ENCODE measurements at regions not wholly inside any gene's neighbourhood (a gene's known extent, or its start where the extent isn't known, plus 50 kb on each side); places are given as distances from the start of the nearest gene placed in this dataset.
A peak's percentile ranks its signal among the peaks of the same experiment; 100 is the strongest.

GRCh38 chr2:134144651-134145050 lies 109.2 kb upstream of the MGAT5 start:
- FAIRE-seq, result no peak

GRCh38 chr2:134145519-134145918 lies 108.4 kb upstream of the MGAT5 start:
- TF ChIP-seq CTCF (IDR thresholded peaks at IDR 0.05; ENCODE audit: insufficient read depth, low read length, severe bottlenecking), result no peak
- no peaks in the 10 kb centered on the region for H3K27me3 ChIP-seq (ENCODE audit: control insufficient read depth, insufficient read depth, low read length)
- H3K36me3 ChIP-seq (ENCODE audit: control insufficient read depth, insufficient read depth, low read length), result no peaks in the 10 kb centered on the region
- no peak for DNase-seq (ENCODE audit: low read depth)
- no peak for FAIRE-seq
- no peak overlapping the region for H3K4me3 ChIP-seq (ENCODE audit: low read depth, low read length)

More at GRCh38 chr2:134144651-134145050, 109.2 kb upstream of the MGAT5 start:
- no peak for DNase-seq (ENCODE audit: low read depth)
- TF ChIP-seq CTCF (IDR thresholded peaks at IDR 0.05; ENCODE audit: insufficient read depth, low read length, severe bottlenecking), result no peak
- Histone ChIP-seq H3K4me3 (ENCODE audit: low read depth, low read length) (no peak overlapping the region), H3K27me3 (ENCODE audit: control insufficient read depth, insufficient read depth, low read length) (no peaks in the 10 kb centered on the region), H3K36me3 (ENCODE audit: control insufficient read depth, insufficient read depth, low read length) (no peaks in the 10 kb centered on the region)

GRCh38 chr2:134146161-134146560 lies 107.7 kb upstream of the MGAT5 start:
- no peaks in the 10 kb centered on the region for H3K36me3 ChIP-seq (ENCODE audit: control insufficient read depth, insufficient read depth, low read length)
- FAIRE-seq (no peak), DNase-seq (ENCODE audit: low read depth) (no peak)
- H3K27me3 ChIP-seq (ENCODE audit: control insufficient read depth, insufficient read depth, low read length), result no peaks in the 10 kb centered on the region
- no peak overlapping the region for H3K4me3 ChIP-seq (ENCODE audit: low read depth, low read length)
- TF ChIP-seq CTCF (IDR thresholded peaks at IDR 0.05; ENCODE audit: insufficient read depth, low read length, severe bottlenecking), result no peak

DNA sequence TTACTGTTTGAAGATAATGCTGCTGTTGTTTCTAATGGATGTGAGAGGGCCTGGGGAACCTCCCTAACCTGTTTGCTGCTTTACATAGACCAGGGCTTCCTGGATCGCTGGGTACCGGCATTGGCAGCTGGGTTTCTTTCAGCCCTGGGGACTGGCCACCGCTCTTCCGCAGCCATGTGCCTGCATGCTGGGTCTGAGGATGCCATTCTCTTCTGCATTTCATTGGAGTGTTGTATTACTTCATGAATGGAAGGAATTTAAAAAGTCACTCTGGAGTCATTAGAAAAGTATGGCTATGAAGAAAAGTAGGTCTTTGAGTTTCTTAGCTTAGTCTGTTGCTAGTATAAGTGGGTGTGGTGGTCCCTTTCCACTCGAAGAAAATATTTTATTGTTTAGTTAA lies 107.3 kb upstream of the MGAT5 start:
- H3K4me3 ChIP-seq (ENCODE audit: low read depth, low read length), result no peak overlapping the region
- FAIRE-seq, result no peak
- H3K36me3 ChIP-seq (ENCODE audit: control insufficient read depth, insufficient read depth, low read length), result no peaks in the 10 kb centered on the region
- DNase-seq (ENCODE audit: low read depth), result peak; percentile 54
- no peaks in the 10 kb centered on the region for H3K27me3 ChIP-seq (ENCODE audit: control insufficient read depth, insufficient read depth, low read length)
- TF ChIP-seq CTCF (IDR thresholded peaks at IDR 0.05; ENCODE audit: insufficient read depth, low read length, severe bottlenecking), result no peak

DNA sequence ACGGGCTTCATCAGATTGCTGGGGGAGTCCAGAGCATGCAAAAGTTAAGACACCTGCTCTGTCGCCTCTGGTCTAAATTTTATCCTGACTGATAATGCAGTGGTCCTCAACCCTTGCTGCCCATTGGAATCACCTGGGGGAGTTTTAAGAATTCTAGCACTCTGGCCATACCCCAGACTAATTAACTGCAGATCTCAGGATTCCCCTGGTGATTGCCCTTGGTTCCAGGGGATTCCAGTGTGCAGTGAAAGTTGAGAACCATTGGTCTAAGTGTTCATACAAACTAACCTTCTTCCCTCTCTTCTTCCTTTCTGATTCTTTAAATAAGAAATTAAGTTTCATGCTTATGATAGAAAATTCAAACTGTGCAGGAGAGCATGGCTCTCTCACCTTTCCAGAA lies 105.7 kb upstream of the MGAT5 start:
- Histone ChIP-seq H3K36me3 (ENCODE audit: control insufficient read depth, insufficient read depth, low read length) (no peaks in the 10 kb centered on the region), H3K27me3 (ENCODE audit: control insufficient read depth, insufficient read depth, low read length) (no peaks in the 10 kb centered on the region), H3K4me3 (ENCODE audit: low read depth, low read length) (no peak overlapping the region)
- no peak for DNase-seq (ENCODE audit: low read depth)
- FAIRE-seq, result no peak
- no peak for TF ChIP-seq CTCF (IDR thresholded peaks at IDR 0.05; ENCODE audit: insufficient read depth, low read length, severe bottlenecking)

GRCh38 chr2:134148843-134149472 lies 104.9 kb upstream of the MGAT5 start:
- DNase-seq (ENCODE audit: low read depth) (peak; percentile 27), FAIRE-seq (no peak)
- H3K27me3 ChIP-seq (ENCODE audit: control insufficient read depth, insufficient read depth, low read length), result no peaks in the 10 kb centered on the region
- no peaks in the 10 kb centered on the region for H3K36me3 ChIP-seq (ENCODE audit: control insufficient read depth, insufficient read depth, low read length)
- no peak overlapping the region for H3K4me3 ChIP-seq (ENCODE audit: low read depth, low read length)
- TF ChIP-seq CTCF (IDR thresholded peaks at IDR 0.05; ENCODE audit: insufficient read depth, low read length, severe bottlenecking), result no peak

All from bronchial epithelial cell (primary cell).